IMR-90 (cell line): ENCODE measurements at regions not wholly inside any gene's neighbourhood (a gene's known extent, or its start where the extent isn't known, plus 50 kb on each side); places are given as distances from the start of the nearest gene placed in this dataset.

Experiments used
- ATAC-seq: fragments of 200-7000 bp; cut with Tn5 transposase; 2 replicates; pipeline ENCODE4 v1.9.1; 2020; ENCODE audit warnings: low read depth, mild to moderate bottlenecking, moderate library complexity
- BruUV-seq: library from RNA; stranded (reverse); fragments of 400-500 nt; replicated peaks from 2 replicates; lab custom pipeline; 2021; lab: Mats Ljungman, UMichigan
- CTCF ChIA-PET: fragments of 300-600 bp; formaldehyde crosslinking; extraction: SDS; loops from one replicate; lab custom pipeline; 2021; ENCODE audit warnings: antibody characterized with exemption; lab: Yijun Ruan, JAX
- POLR2A ChIA-PET: fragments of 300-600 bp; sonication (Branson Sonifier 250); formaldehyde crosslinking; loops from one replicate; lab custom pipeline; 2022; ENCODE audit warnings: antibody characterized with exemption; ENCODE audit not compliant: unreplicated experiment; lab: Charles Lee
- DNase-seq: peaks from one replicate; pipeline ENCODE4 v3.0.0; 2013
- H2AFZ ChIP-seq: replicated peaks from 2 replicates; pipeline ENCODE3; 2013; ENCODE audit warnings: low read length, mild to moderate bottlenecking; ENCODE audit not compliant: poor library complexity
- H2AK5ac ChIP-seq: 2 replicates; pipeline ENCODE4 v1.6.1; 2013; ENCODE audit warnings: low read depth, low read length, inconsistent platforms
- H2AK9ac ChIP-seq: replicated peaks from 2 replicates; pipeline ENCODE3; 2013; ENCODE audit warnings: mild to moderate bottlenecking, low read depth, low read length, moderate library complexity; ENCODE audit not compliant: poor library complexity
- H2BK120ac ChIP-seq: 2 replicates; pipeline ENCODE4 v1.6.1; 2013; ENCODE audit warnings: low read depth, low read length, inconsistent platforms
- H2BK15ac ChIP-seq: 3 replicates; pipeline ENCODE4 v1.6.1; 2013; ENCODE audit warnings: low read depth, low read length, inconsistent platforms
- H2BK20ac ChIP-seq: 2 replicates; pipeline ENCODE4 v1.6.1; 2013; ENCODE audit warnings: low read depth, mild to moderate bottlenecking, inconsistent platforms, low read length, moderate library complexity
- H2BK5ac ChIP-seq: 2 replicates; pipeline ENCODE4 v1.6.1; 2013; ENCODE audit warnings: mild to moderate bottlenecking, low read depth, low read length, inconsistent platforms; ENCODE audit not compliant: poor library complexity, severe bottlenecking
- H3K14ac ChIP-seq: replicated peaks from 2 replicates; pipeline ENCODE4 v1.6.1; 2013; ENCODE audit warnings: low read depth, low read length, inconsistent platforms
- H3K18ac ChIP-seq: 2 replicates; pipeline ENCODE4 v1.6.1; 2013; ENCODE audit warnings: low read depth, low read length, control low read depth
- H3K23ac ChIP-seq: 2 replicates; pipeline ENCODE4 v1.6.1; 2013; ENCODE audit warnings: low read depth, low read length, inconsistent platforms
- H3K27ac ChIP-seq: 2 replicates; pipeline ENCODE4 v1.5.1; 2013; ENCODE audit warnings: mild to moderate bottlenecking, control low read depth, low read length; ENCODE audit not compliant: insufficient read depth
- H3K27me3 ChIP-seq: 2 replicates; pipeline ENCODE4 v1.6.1; 2013; ENCODE audit warnings: low read length; ENCODE audit not compliant: control insufficient read depth, insufficient read depth
- H3K36me3 ChIP-seq: 2 replicates; pipeline ENCODE4 v1.6.1; 2013; ENCODE audit warnings: low read length, mixed read lengths; ENCODE audit not compliant: control insufficient read depth, insufficient read depth
- H3K4ac ChIP-seq: 2 replicates; pipeline ENCODE4 v1.6.1; 2013; ENCODE audit warnings: low read depth, low read length, inconsistent platforms
- H3K4me1 ChIP-seq: 2 replicates; pipeline ENCODE4 v1.6.1; 2013; ENCODE audit warnings: low read length, mixed read lengths; ENCODE audit not compliant: control insufficient read depth, insufficient read depth
- H3K4me2 ChIP-seq: 2 replicates; pipeline ENCODE4 v1.6.1; 2013; ENCODE audit warnings: low read depth, mild to moderate bottlenecking, control low read depth, low read length, moderate library complexity
- H3K4me3 ChIP-seq: 2 replicates; pipeline ENCODE4 v1.5.1; 2013; ENCODE audit warnings: low read depth, mild to moderate bottlenecking, control low read depth, low read length, moderate library complexity; ENCODE audit not compliant: insufficient read depth
- H3K56ac ChIP-seq: 2 replicates; pipeline ENCODE4 v1.6.1; 2013; ENCODE audit warnings: low read length, inconsistent platforms; ENCODE audit not compliant: insufficient read depth; ENCODE audit errors: extremely low read depth
- H3K79me1 ChIP-seq, 2 experiments: 2 replicates each; pipeline ENCODE4 v1.6.1; 2013; ENCODE audit warnings: low read length in 2 of 2, inconsistent platforms in 1 of 2, low read depth in 1 of 2
- H3K9ac ChIP-seq: 2 replicates; pipeline ENCODE4 v1.6.1; 2013; ENCODE audit warnings: low read depth, low read length, control low read depth
- H3K9me1 ChIP-seq: 2 replicates; pipeline ENCODE4 v1.6.1; 2013; ENCODE audit warnings: low read length, inconsistent platforms; ENCODE audit not compliant: insufficient read depth
- H3K9me3 ChIP-seq: 2 replicates; pipeline ENCODE4 v1.6.1; 2013; ENCODE audit warnings: low read length; ENCODE audit not compliant: control insufficient read depth, insufficient read depth
- H4K20me1 ChIP-seq: 2 replicates; pipeline ENCODE4 v1.6.1; 2013; ENCODE audit warnings: low read length, inconsistent platforms; ENCODE audit not compliant: insufficient read depth
- H4K5ac ChIP-seq: 2 replicates; pipeline ENCODE4 v1.6.1; 2013; ENCODE audit warnings: mild to moderate bottlenecking, low read depth, low read length, control low read depth
- H4K8ac ChIP-seq, 2 experiments: 2 replicates each; pipeline ENCODE4 v1.6.1; 2013; ENCODE audit warnings: low read depth in 2 of 2, low read length in 2 of 2, control low read depth in 1 of 2, inconsistent platforms in 1 of 2
- H4K91ac ChIP-seq: 2 replicates; pipeline ENCODE4 v1.6.1; 2013; ENCODE audit warnings: low read depth, low read length, inconsistent platforms; ENCODE audit not compliant: insufficient read depth
- BHLHE40 ChIP-seq: fragments of 150-350 bp; IDR thresholded peaks from 2 replicates; pipeline ENCODE4 v1.6.1; 2016; ENCODE audit warnings: mild to moderate bottlenecking, low read depth, low read length
- CHD1 ChIP-seq: IDR thresholded peaks from 2 replicates; pipeline ENCODE4 v1.6.1; 2012; ENCODE audit warnings: low read depth, low read length, improper control_type of control experiment
- FOS ChIP-seq: fragments of 150-350 bp; IDR thresholded peaks from 2 replicates; pipeline ENCODE4 v1.6.1; 2016; ENCODE audit warnings: low read depth, low read length
- MAFK ChIP-seq: IDR thresholded peaks from 2 replicates; pipeline ENCODE4 v1.6.1; 2012; ENCODE audit warnings: low read depth, low read length, improper control_type of control experiment
- MAZ ChIP-seq: IDR thresholded peaks from 2 replicates; pipeline ENCODE4 v1.6.1; 2012; ENCODE audit warnings: low read depth, mild to moderate bottlenecking, low read length, improper control_type of control experiment, moderate library complexity, borderline replicate concordance
- NFE2L2 ChIP-seq: fragments of 150-350 bp; IDR thresholded peaks from 2 replicates; pipeline ENCODE4 v1.6.1; 2016; ENCODE audit warnings: low read depth, mild to moderate bottlenecking, low read length
- RAD21 ChIP-seq: IDR thresholded peaks from 2 replicates; pipeline ENCODE4 v1.6.1; 2012; ENCODE audit warnings: low read length, improper control_type of control experiment
- RFX5 ChIP-seq: IDR thresholded peaks from 2 replicates; pipeline ENCODE4 v1.8.0; 2012; ENCODE audit warnings: low read depth, mild to moderate bottlenecking, low read length, moderate library complexity
- WGBS, 2 experiments: methylation state at CpG; one replicate each; pipeline versions ENCODE4 v1.1.5 to v1.1.7; 2013; ENCODE audit warnings: missing lambda C conversion rate in 2 of 2; ENCODE audit not compliant: insufficient read length in 1 of 2; ENCODE audit errors: extremely low coverage in 2 of 2; 5-methylcytosine and 5-hydroxymethylcytosine counted together
- dilution Hi-C: fragments of 300-500 bp; cut with HindIII; formaldehyde crosslinking; loops from one replicate; pipeline ENCODE4 v1.14.3; 2018; ENCODE audit warnings: low sequenced_read_pairs; ENCODE audit not compliant: unreplicated experiment
- in situ Hi-C: fragments of 300-500 bp; cut with MboI; formaldehyde crosslinking; loops from 3 replicates; pipeline ENCODE4 v1.14.3; 2019; ENCODE audit warnings: low sequenced_read_pairs, inconsistent platforms, mixed read lengths
- intact Hi-C: fragments of 100-400 bp; cut with micrococcal nuclease; formaldehyde crosslinking; loops from 2 replicates; pipeline ENCODE4 v1.10.0; 2022
- TF ChIP-seq, protein P1 (sequence below): conservative IDR thresholded peaks from 2 replicates; pipeline ENCODE4 v1.5.1; 2012; ENCODE audit warnings: mild to moderate bottlenecking, low read depth, low read length, improper control_type of control experiment
- TF ChIP-seq, protein P2 (sequence below): fragments of 150-350 bp; IDR thresholded peaks from 2 replicates; pipeline ENCODE4 v1.6.1; 2016; ENCODE audit warnings: low read depth, mild to moderate bottlenecking, low read length, moderate library complexity, borderline replicate concordance
- TF ChIP-seq, protein P3 (sequence below): fragments of 150-350 bp; IDR thresholded peaks from 2 replicates; pipeline ENCODE4 v1.6.1; 2017; ENCODE audit warnings: mild to moderate bottlenecking, antibody characterized with exemption, low read length, low read depth

DNA sequence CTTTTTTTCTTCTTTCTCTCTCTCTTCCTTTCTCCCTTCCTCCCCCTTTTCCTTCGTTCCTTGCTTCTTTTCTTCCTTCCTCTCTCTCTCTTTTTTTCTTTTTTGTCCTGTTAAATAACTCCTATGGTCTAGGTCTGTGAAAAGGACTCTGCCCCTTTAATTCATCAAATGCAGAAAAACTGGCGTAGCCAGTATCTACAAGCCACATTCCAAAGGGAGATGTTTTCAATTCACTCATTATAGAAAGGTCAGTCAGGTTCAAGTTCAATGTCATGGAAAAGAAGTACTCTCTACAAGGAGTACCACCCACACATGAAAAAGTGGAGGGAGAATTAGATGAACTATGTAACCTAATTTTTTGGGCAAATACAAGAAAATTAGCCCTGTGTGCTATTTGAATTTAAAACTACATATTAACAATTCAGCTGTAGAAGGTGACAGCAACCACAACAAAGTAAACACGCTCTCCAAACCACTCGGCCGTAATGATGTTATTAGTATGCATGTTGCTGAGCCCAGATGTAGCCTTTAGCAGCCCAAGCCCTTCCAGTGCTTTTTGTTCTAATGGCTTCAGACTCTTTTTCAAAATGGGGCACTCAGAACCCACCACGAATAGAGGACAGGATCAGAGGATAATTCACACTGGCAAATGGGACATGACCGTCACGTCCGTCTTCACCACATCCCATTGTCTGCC lies 735.4 kb upstream of the FANCL start:
- POLR2A ChIA-PET: no interaction called here
- Histone ChIP-seq H2BK15ac (no peak overlapping the region), H3K36me3 (no peaks in the 10 kb centered on the region), H2BK120ac (no peak overlapping the region), H4K8ac (no peak overlapping the region), H3K4ac (no peak overlapping the region), H3K4me2 (no peak overlapping the region), H3K9me1 (no peaks in the 10 kb centered on the region), H3K27ac (no peak overlapping the region), H2AFZ (no peak overlapping the region), H2AK5ac (no peak overlapping the region), H3K9ac (no peak overlapping the region), H3K14ac (no peak overlapping the region), H3K18ac (no peak overlapping the region), H3K9me3 (no peaks in the 10 kb centered on the region), H3K4me1 (no peaks in the 10 kb centered on the region), H2BK5ac (no peak overlapping the region), H4K20me1 (no peaks in the 10 kb centered on the region), H4K91ac (no peak overlapping the region), H4K5ac (no peak overlapping the region), H3K56ac (no peak overlapping the region), H3K4me3 (no peak overlapping the region), H3K27me3 (0 out of 2 replicates have a peak, but pooled peaks cover 2% of the 10 kb centered on the region), H2BK20ac (no peak overlapping the region), H2AK9ac (no peak overlapping the region), H3K79me1 (no peaks in the 10 kb centered on the region), H3K23ac (no peak overlapping the region)
- no TSS peak for BruUV-seq
- no peak for ATAC-seq
- WGBS, 2 experiments: no CpG with 5 or more reads among the region's 9 CpGs
- dilution Hi-C loops (no loop called here), intact Hi-C loops (no loop called here), in situ Hi-C loops (no loop called here)
- no peak for DNase-seq
- TF ChIP-seq MAFK: no peak
- TF ChIP-seq RAD21: no peak
- TF ChIP-seq, protein P1, sequence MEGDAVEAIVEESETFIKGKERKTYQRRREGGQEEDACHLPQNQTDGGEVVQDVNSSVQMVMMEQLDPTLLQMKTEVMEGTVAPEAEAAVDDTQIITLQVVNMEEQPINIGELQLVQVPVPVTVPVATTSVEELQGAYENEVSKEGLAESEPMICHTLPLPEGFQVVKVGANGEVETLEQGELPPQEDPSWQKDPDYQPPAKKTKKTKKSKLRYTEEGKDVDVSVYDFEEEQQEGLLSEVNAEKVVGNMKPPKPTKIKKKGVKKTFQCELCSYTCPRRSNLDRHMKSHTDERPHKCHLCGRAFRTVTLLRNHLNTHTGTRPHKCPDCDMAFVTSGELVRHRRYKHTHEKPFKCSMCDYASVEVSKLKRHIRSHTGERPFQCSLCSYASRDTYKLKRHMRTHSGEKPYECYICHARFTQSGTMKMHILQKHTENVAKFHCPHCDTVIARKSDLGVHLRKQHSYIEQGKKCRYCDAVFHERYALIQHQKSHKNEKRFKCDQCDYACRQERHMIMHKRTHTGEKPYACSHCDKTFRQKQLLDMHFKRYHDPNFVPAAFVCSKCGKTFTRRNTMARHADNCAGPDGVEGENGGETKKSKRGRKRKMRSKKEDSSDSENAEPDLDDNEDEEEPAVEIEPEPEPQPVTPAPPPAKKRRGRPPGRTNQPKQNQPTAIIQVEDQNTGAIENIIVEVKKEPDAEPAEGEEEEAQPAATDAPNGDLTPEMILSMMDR: no peak
- TF ChIP-seq CHD1: no peak
- TF ChIP-seq, protein P2, sequence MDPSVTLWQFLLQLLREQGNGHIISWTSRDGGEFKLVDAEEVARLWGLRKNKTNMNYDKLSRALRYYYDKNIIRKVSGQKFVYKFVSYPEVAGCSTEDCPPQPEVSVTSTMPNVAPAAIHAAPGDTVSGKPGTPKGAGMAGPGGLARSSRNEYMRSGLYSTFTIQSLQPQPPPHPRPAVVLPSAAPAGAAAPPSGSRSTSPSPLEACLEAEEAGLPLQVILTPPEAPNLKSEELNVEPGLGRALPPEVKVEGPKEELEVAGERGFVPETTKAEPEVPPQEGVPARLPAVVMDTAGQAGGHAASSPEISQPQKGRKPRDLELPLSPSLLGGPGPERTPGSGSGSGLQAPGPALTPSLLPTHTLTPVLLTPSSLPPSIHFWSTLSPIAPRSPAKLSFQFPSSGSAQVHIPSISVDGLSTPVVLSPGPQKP: no peak
- TF ChIP-seq FOS: no peak
- TF ChIP-seq NFE2L2: no peak
- TF ChIP-seq RFX5: no peak
- TF ChIP-seq BHLHE40: no peak
- no peak for TF ChIP-seq MAZ
- TF ChIP-seq, protein P3, sequence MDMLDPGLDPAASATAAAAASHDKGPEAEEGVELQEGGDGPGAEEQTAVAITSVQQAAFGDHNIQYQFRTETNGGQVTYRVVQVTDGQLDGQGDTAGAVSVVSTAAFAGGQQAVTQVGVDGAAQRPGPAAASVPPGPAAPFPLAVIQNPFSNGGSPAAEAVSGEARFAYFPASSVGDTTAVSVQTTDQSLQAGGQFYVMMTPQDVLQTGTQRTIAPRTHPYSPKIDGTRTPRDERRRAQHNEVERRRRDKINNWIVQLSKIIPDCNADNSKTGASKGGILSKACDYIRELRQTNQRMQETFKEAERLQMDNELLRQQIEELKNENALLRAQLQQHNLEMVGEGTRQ: no peak
- CTCF ChIA-PET: no interaction called here
